NCI-H1417 (cell line): ENCODE measurements at regions not wholly inside any gene's neighbourhood (a gene's known extent, or its start where the extent isn't known, plus 50 kb on each side); places are given as distances from the start of the nearest gene placed in this dataset.

Source experiments
- DNase-seq, 3 experiments: peaks; one replicate each; lab custom pipeline; 2025; lab: John Stamatoyannopoulos, UW

DNA sequence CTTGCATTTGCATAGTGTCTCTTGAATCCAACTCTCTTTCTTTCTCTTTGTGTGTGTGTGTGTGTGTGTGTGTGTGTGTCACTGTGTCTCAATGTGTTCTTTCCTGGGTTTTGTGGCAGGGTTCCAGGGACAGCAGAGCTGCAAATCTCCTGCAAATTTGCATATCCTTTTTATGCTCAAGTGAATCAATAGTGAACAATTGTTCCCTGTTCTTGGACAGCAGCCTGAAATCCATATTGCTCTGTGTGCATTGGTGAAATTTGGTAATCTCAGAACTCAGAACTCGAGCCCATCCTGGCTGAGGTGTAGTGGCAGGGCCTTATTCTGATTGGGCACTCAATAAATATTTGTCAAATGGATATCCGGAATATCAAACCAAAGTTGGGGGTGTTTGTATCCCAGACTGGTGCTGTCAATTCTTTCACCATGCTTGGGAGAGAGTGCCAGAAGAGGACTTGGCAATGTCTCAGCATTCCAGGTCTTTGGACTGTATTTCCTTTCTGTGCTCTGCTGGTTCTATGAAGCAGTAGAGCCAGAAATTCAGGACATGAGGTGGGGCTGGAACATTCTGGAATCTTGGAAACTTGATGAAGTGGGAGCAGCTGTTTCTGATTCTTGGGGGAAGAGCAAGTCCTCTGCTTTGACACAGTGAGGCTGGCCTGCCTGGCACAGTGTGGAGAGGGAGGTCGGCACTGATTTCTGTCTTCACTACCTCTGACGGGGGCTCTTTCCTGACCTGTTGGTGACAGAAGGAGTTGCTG, 380.6 kb upstream of the C2CD4B start:
- no peak for DNase-seq

DNA sequence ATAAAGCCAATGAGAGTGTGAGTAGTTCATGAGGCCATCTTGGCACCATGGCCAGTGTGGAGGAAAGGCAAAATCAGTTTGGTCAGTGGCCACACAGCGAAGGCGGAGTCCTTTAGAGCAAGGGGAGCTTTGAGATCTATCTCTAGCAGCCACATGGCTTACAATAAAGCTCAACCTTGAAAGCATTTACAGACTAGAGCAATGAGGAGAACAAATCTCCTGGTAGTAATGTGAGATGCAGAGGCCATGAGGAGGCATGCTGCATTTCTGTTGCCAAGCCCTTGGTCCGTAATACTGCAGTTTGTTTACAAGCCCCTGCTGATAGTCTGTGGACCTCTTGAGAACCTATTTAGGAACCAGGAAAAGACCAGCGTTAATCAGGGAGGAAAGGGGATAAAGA, 381.5 kb upstream of the C2CD4B start:
- peak in 1 of 3 experiments; percentile 14 for DNase-seq

- DNase-seq: no peak
Measured at GRCh38 chr15:62547584-62547983, 382.5 kb upstream of the C2CD4B start.

DNA sequence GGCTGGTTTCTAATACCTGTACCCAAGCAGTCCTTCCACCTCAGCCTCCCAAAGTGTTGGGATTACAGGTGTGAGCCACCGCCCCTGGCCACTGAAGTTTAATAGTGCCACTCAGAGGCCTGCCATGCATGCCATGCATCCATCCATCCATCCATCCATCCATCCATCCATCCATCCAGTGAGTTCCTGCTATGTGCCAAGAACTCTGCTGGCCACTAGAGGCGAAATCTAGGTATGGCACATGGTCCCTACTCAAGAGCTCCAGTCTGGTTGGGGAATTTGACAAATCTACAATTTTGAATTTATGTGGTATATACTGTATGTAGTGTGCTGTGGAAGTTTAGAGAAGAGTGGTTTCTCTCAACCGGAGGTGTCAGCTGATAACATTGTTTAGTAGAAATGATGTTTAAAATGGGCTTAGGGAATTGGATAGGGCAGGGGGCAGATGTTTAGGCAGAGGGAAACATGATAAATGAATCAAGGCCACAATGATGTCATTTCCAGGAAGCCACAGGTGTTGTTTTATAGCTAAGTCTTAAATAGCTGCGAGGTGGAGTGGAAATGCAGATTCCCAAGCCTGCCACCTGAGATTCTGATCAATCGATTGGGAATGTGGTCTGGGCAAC, 384.4 kb upstream of the C2CD4B start:
- DNase-seq: peak in 2 of 3 experiments; percentile 2 to 16

DNA sequence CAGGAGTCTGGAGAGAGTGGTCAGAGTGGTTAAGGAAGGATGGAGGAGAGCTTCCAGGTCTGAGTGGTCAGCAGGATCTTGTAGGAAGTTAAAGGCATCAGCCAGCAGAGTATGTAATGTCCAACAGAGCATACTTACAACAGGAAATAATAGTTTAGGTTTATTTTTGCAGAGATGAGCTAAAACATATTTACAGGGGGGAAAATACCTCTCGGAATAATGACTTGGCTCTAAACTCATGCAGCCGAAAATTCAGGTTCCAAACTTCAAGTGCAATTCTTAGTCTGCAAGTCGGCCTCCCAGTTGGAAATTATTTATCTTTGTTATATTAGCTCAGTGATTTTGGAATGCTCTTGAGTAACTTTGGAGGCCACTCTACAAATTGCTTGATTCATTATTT, 385.0 kb upstream of the C2CD4B start:
- DNase-seq: no peak

DNA sequence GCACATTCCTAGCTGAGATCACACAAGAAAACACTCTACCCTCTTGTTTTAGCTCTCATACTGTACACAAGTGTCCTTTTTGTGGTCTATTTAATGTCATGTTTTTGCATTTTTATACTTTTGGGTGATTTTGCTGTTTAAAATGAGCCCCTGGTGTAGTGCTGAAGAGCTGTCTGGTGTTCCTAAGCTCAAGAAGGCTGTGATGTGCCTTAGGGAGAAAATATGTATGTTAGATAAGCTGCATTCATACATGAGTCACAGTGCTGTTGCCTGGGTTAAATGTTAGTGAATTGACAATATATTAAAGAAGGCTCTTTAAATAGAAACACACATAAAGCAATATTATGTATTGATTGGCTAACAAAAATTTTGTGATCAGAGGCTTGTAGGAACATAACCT, 387.4 kb upstream of the C2CD4B start:
- no peak for DNase-seq

- peak in 1 of 3 experiments; percentile 54 for DNase-seq
Measured at GRCh38 chr15:62553911-62554563, 389.0 kb upstream of the C2CD4B start.

DNA sequence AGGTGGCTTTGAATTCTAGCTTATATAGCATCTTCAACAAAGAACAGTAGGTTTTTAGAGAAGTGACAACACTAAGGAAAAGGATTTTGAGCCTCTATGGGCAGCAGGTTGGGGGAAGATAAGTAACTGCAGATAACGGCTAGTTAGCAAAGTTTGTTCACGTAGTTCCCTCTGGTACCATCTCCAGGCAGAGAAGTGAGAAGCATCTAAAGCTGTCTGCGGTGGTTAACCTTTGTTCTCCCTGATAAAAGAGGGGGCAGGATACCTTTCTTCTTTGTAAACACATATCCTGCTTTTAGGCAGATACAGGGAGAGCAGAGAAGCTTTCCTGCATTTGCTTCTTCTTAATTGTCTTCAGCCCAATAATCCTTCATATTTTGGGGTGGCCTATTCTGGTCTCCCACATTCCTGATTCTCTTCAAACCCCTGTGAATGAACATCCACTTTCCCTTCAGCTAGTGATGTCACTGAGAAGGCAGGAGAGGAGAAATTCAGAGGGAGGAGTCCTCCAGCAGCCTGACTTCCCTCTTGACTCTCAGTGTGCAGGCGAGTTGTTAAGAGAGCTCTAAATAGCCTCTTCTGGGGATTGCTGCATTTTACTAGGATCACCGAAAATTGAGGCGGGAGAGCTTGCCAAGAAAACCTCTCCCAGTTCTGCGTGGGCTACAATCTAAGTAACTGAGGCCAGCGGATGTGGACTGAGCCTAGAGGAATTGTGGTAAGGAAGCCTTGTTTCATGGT, 393.7 kb upstream of the C2CD4B start:
- DNase-seq: peak in 2 of 3 experiments; percentile 37 to 56

DNA sequence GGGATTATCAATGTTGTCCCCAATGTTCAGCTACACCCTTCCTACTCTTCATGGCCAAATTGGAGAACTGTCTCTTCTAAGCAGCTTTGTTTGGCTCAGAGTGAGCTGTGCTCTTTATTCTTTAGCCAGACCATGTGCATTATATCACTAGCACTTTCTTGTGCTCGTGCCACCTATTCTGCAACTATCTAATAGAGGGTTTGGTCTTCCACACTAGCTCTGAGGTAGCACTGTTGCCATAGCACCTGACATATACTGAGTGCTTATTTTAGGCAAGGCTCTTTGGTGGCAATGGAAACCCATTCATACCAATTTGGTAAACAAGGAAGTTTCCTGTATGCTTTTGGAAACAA, 394.3 kb upstream of the C2CD4B start:
- DNase-seq: peak in 1 of 3 experiments; percentile 31

DNA sequence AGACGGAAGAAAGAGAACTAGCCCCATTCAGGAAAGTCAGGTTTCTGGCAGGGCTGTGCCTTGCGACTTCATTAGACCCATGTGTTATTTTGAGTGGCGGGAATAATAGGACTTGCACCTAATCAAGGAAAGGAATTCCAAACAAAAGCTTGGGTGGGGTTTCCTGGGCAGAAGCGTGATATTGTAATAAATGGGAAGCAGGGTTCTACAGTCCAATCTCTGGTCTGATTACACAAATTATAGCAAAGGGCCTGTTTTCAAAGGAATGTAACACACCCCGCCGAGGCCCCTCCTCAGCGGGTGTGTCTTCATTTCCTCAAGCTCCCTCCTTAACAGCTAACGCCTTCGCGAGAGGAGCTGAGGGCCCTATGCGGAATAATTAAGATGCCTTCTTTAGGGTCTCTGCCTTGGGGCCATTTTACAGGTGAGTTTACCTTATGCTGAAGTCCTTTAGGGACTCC, 396.0 kb upstream of the C2CD4B start:
- no peak for DNase-seq

- no peak for DNase-seq
Measured at GRCh38 chr15:62561571-62561970, 396.5 kb upstream of the C2CD4B start.

GRCh38 chr15:62564886-62565633, 400.0 kb upstream of the C2CD4B start:
- peak in 2 of 3 experiments; percentile 6 to 68 for DNase-seq

DNA sequence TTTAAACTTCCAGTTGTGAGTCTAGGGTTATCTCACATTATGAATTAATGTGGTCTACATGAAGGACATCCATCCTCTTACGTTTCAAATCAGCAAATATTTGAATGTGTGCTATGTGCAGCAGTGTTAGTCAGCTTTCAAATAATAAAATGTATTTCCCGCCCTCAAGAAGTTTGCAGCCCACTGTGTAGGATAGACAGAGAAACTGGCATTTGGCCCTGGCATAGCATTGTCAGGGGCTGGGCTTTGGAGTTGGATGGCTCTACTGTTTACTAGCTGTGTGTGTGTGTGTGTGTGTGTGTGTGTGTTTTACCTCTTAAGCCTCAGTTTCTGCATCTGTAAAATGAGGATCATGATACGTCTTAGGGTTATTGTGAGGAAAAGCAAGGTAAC, 400.5 kb upstream of the C2CD4B start:
- no peak for DNase-seq

DNA sequence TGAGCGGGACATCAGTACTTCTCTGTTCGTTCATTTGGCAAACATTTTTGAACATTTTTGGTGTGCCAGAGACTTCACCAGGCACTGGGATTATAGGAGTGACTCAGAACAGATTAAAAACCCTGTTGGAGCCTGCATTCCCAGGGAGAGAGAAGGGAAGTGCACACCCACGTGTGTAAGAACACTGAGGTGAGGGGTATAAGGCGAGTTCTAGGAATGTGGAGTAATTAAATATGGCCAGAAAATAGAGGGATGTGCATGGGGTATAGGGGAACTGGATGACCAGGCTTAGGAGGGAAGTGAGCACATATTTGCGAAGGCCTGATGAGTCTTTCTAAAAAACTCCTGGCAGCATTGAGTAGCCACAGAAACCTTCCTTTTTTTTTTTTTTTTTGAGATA, 401.2 kb upstream of the C2CD4B start:
- no peak for DNase-seq

DNA sequence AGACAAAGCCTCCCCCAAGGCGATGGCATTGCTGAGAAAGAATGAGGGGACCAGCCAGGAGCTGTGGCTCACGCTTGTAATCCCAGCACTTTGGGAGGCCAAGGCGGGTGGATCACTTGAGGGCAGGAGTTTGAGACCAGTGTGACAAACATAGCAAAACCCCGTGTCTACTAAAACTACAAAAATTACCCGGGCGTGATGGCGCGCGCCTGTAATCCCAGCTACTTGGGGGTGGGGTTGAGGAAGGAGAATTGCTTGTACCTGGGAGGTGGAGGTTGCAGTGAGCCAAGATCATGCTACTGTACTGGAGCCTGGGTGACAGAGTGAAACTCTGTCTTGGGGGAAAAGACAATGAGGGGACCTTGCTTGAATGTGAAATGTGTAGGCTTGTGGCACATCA, 402.4 kb upstream of the C2CD4B start:
- DNase-seq: no peak

GRCh38 chr15:62568004-62568403, 402.9 kb upstream of the C2CD4B start:
- no peak for DNase-seq

- no peak for DNase-seq
Measured at GRCh38 chr15:62568702-62569101, 403.6 kb upstream of the C2CD4B start.

- peak; percentile 82 to 95 (median 83) for DNase-seq
Measured at GRCh38 chr15:62569460-62570404, 404.6 kb upstream of the C2CD4B start.

- DNase-seq: no peak
Measured at GRCh38 chr15:62570405-62570783, 405.3 kb upstream of the C2CD4B start.

GRCh38 chr15:62571072-62571471, 406.0 kb upstream of the C2CD4B start:
- no peak for DNase-seq

GRCh38 chr15:62572797-62573196, 407.7 kb upstream of the C2CD4B start:
- DNase-seq: no peak
